ENCODE measurements at regions not wholly inside any gene's neighbourhood (a gene's known extent, or its start where the extent isn't known, plus 50 kb on each side); places are given as distances from the start of the nearest gene placed in this dataset.

DNA sequence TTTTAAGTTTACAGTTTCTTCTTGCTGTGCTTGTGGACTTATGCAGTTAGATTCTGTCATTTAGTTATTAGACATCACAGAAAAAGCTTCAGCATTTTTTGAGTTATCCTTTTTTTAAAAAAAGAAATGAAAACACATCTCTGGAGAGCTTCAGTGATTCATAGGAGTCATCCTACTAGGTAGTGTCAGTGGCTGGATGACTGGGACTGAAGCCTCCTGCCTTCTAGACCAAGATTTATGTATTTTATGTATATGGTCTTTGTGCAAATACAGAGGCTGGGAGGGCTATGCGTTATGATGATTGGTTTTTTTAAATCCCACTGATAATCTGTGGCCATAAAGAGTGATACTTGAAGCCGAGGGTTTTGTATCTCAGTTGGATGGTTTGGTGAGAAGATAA is 125.9 kb upstream of the JAG1 start (continued):
- TF ChIP-seq, protein P1, sequence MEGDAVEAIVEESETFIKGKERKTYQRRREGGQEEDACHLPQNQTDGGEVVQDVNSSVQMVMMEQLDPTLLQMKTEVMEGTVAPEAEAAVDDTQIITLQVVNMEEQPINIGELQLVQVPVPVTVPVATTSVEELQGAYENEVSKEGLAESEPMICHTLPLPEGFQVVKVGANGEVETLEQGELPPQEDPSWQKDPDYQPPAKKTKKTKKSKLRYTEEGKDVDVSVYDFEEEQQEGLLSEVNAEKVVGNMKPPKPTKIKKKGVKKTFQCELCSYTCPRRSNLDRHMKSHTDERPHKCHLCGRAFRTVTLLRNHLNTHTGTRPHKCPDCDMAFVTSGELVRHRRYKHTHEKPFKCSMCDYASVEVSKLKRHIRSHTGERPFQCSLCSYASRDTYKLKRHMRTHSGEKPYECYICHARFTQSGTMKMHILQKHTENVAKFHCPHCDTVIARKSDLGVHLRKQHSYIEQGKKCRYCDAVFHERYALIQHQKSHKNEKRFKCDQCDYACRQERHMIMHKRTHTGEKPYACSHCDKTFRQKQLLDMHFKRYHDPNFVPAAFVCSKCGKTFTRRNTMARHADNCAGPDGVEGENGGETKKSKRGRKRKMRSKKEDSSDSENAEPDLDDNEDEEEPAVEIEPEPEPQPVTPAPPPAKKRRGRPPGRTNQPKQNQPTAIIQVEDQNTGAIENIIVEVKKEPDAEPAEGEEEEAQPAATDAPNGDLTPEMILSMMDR (conservative IDR thresholded peaks at IDR 0.05; ENCODE audit: low read depth in 2 of 2): no peak
- TF ChIP-seq EZH2phosphoT487 (IDR thresholded peaks at IDR 0.05; ENCODE audit: unreplicated experiment): no peak
- TF ChIP-seq ZNF114 (CRISPR knock-in tag; IDR thresholded peaks at IDR 0.05): no peak
- no peak for TF ChIP-seq STAT1 (IDR thresholded peaks at IDR 0.05; ENCODE audit: unreplicated experiment)
- no peak for TF ChIP-seq EZH2 (IDR thresholded peaks at IDR 0.05; ENCODE audit: low read depth, unreplicated experiment)
- no peak for TF ChIP-seq CREB1 (CRISPR knock-in tag; IDR thresholded peaks at IDR 0.05; ENCODE audit: low read depth)
- TF ChIP-seq, protein P2, sequence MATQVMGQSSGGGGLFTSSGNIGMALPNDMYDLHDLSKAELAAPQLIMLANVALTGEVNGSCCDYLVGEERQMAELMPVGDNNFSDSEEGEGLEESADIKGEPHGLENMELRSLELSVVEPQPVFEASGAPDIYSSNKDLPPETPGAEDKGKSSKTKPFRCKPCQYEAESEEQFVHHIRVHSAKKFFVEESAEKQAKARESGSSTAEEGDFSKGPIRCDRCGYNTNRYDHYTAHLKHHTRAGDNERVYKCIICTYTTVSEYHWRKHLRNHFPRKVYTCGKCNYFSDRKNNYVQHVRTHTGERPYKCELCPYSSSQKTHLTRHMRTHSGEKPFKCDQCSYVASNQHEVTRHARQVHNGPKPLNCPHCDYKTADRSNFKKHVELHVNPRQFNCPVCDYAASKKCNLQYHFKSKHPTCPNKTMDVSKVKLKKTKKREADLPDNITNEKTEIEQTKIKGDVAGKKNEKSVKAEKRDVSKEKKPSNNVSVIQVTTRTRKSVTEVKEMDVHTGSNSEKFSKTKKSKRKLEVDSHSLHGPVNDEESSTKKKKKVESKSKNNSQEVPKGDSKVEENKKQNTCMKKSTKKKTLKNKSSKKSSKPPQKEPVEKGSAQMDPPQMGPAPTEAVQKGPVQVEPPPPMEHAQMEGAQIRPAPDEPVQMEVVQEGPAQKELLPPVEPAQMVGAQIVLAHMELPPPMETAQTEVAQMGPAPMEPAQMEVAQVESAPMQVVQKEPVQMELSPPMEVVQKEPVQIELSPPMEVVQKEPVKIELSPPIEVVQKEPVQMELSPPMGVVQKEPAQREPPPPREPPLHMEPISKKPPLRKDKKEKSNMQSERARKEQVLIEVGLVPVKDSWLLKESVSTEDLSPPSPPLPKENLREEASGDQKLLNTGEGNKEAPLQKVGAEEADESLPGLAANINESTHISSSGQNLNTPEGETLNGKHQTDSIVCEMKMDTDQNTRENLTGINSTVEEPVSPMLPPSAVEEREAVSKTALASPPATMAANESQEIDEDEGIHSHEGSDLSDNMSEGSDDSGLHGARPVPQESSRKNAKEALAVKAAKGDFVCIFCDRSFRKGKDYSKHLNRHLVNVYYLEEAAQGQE (IDR thresholded peaks at IDR 0.05; ENCODE audit: unreplicated experiment): no peak

GRCh38 chr20:10800288-10800687 is 126.5 kb upstream of the JAG1 start:
- Histone ChIP-seq H3K27me3 (ENCODE audit: insufficient read depth) (no peaks in the 10 kb centered on the region), H2AFZ (no peak overlapping the region), H3F3A (replicated peaks; ENCODE audit: low read depth) (no peaks in the 10 kb centered on the region), H3K4me3 (no peak overlapping the region), H3K36me3 (ENCODE audit: insufficient read depth) (no peaks in the 10 kb centered on the region), H3K79me2 (replicated peaks; ENCODE audit: insufficient read depth) (no peaks in the 10 kb centered on the region), H4K20me1 (replicated peaks; ENCODE audit: insufficient read depth) (no peaks in the 10 kb centered on the region), H3K4me2 (no peak overlapping the region), H3K9me2 (ENCODE audit: insufficient read depth) (peaks cover 7% of the 10 kb centered on the region; the same call in 1 of the 2 replicates), H3K4me1 (ENCODE audit: insufficient read depth) (no peaks in the 10 kb centered on the region; the same call in 1 of the 2 replicates), H3K27ac (ENCODE audit: low read depth) (no peak overlapping the region)
- Mint-ChIP-seq H3K4me3 (no peak overlapping the region), H3K9me3 (no peaks in the 10 kb centered on the region; the same call in 2 of the 3 replicates), H3K4me1 (peaks cover 5% of the 10 kb centered on the region; the same call in 2 of the 3 replicates), H3K27ac (no peak overlapping the region), H3K27me3 (ENCODE audit: insufficient read depth, low read depth, poor library complexity) (peaks cover under 1% of the 10 kb centered on the region), H3K36me3 (ENCODE audit: low read depth) (no peaks in the 10 kb centered on the region; the same call in 2 of the 3 replicates)
- DNase-seq (ENCODE audit: low spot score) (no peak), ATAC-seq (no peak)
- TF ChIP-seq EZH2 (IDR thresholded peaks at IDR 0.05; ENCODE audit: low read depth, unreplicated experiment) (no peak), EZH2phosphoT487 (IDR thresholded peaks at IDR 0.05; ENCODE audit: unreplicated experiment) (no peak)

DNA sequence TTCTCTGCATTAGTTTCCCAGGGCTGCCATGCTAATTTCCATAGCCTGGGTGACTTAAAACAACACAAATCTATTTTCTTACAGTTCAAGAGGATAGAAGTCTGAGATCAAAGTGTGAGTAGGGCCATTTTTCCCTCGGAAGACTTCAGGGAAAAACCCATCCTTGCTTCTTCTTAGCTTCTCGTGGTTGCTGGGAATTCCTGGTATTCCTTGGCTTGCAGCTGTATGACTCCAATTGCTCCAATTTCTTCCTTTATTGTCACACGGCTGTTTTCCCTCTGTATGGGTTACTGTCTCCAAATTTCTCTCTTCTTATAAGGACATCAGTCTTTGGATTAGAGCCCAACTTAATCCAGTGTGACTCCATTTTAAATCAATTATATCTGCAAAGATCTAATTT is 128.4 kb upstream of the JAG1 start:
- no peak for ATAC-seq
- Mint-ChIP-seq H3K27ac (no peak overlapping the region), H3K9me3 (no peaks in the 10 kb centered on the region), H3K4me1 (peaks cover 9% of the 10 kb centered on the region; the same call in 2 of the 3 replicates), H3K4me3 (no peak overlapping the region), H3K36me3 (ENCODE audit: low read depth) (no peaks in the 10 kb centered on the region), H3K27me3 (ENCODE audit: insufficient read depth, low read depth, poor library complexity) (no peaks in the 10 kb centered on the region)
- Histone ChIP-seq H3K27ac (ENCODE audit: low read depth) (no peak overlapping the region), H2AFZ (no peak overlapping the region), H3K4me1 (ENCODE audit: insufficient read depth) (peaks cover 8% of the 10 kb centered on the region), H3F3A (replicated peaks; ENCODE audit: low read depth) (no peaks in the 10 kb centered on the region), H3K79me2 (replicated peaks; ENCODE audit: insufficient read depth) (no peaks in the 10 kb centered on the region), H3K4me2 (no peak overlapping the region), H4K20me1 (replicated peaks; ENCODE audit: insufficient read depth) (no peaks in the 10 kb centered on the region), H3K27me3 (ENCODE audit: insufficient read depth) (no peaks in the 10 kb centered on the region), H3K4me3 (no peak overlapping the region), H3K9me2 (ENCODE audit: insufficient read depth) (no peaks in the 10 kb centered on the region; the same call in 1 of the 2 replicates), H3K36me3 (ENCODE audit: insufficient read depth) (no peaks in the 10 kb centered on the region)
- DNase-seq (ENCODE audit: low spot score): no peak
- TF ChIP-seq POLR2AphosphoS5 (IDR thresholded peaks at IDR 0.05; ENCODE audit: low read depth) (no peak), ZNF462 (CRISPR knock-in tag; IDR thresholded peaks at IDR 0.05) (no peak), EZH2 (IDR thresholded peaks at IDR 0.05; ENCODE audit: low read depth, unreplicated experiment) (no peak)

All from GM23338 (cell line).